Thymus (tissue), 11 donors: ENCODE measurements at regions not wholly inside any gene's neighbourhood (a gene's known extent, or its start where the extent isn't known, plus 50 kb on each side); places are given as distances from the start of the nearest gene placed in this dataset.

ENCODE experiments used
- DNase-seq, 9 donors: peaks; one replicate each; pipeline ENCODE4 v3.0.0-alpha.2; 2013; ENCODE audit warnings: low spot score in 9 of 9, low read depth in 6 of 9, missing footprints in 1 of 9
- H3K27ac ChIP-seq, 2 donors: one replicate each; pipeline ENCODE4 v1.5.1; 2013; ENCODE audit warnings: control low read depth in 1 of 2, low read depth in 1 of 2, low read length in 1 of 2, mild to moderate bottlenecking in 1 of 2, moderate library complexity in 1 of 2
- H3K27me3 ChIP-seq, 2 donors: one replicate each; pipeline ENCODE4 v1.5.1; 2013; ENCODE audit warnings: low read length in 1 of 2; ENCODE audit not compliant: control insufficient read depth in 2 of 2, insufficient read depth in 1 of 2
- H3K36me3 ChIP-seq, 2 donors: one replicate each; pipeline ENCODE4 v1.5.1; 2013; ENCODE audit warnings: low read length in 1 of 2, mild to moderate bottlenecking in 1 of 2, moderate library complexity in 1 of 2; ENCODE audit not compliant: control insufficient read depth in 2 of 2, insufficient read depth in 2 of 2
- H3K4me1 ChIP-seq, 2 donors: one replicate each; pipeline ENCODE4 v1.5.1; 2013; ENCODE audit warnings: low read length in 2 of 2; ENCODE audit not compliant: control insufficient read depth in 2 of 2, insufficient read depth in 2 of 2
- H3K4me3 ChIP-seq, 2 donors: one replicate each; pipeline ENCODE4 v1.5.1; 2013; ENCODE audit warnings: low read length in 2 of 2, control low read depth in 1 of 2, mild to moderate bottlenecking in 1 of 2
- H3K9me3 ChIP-seq, 2 donors: one replicate each; pipeline ENCODE4 v1.5.1; 2013; ENCODE audit warnings: low read length in 1 of 2, mild to moderate bottlenecking in 1 of 2; ENCODE audit not compliant: control insufficient read depth in 2 of 2, insufficient read depth in 1 of 2
- WGBS: extraction: QIAGEN DNeasy Blood & Tissue Kit; methylation state at CpG from one replicate; pipeline ENCODE4 v1.1.7; 2013; 5-methylcytosine and 5-hydroxymethylcytosine counted together
- donor health status: healthy.

GRCh38 chr1:2880812-2881295 lies 79.4 kb upstream of the TTC34 start:
- no peaks in the 10 kb centered on the region for H3K27me3 ChIP-seq
- no peaks in the 10 kb centered on the region for H3K9me3 ChIP-seq
- H3K27ac ChIP-seq: no peak overlapping the region
- H3K4me3 ChIP-seq: no peak overlapping the region
- no peak for DNase-seq
- no peaks in the 10 kb centered on the region for H3K36me3 ChIP-seq
- WGBS: 93% methylated on average over 15 of the region's 15 CpGs
- H3K4me1 ChIP-seq: no peaks in the 10 kb centered on the region

- Histone ChIP-seq H3K4me1 (no peaks in the 10 kb centered on the region), H3K27me3 (no peaks in the 10 kb centered on the region), H3K36me3 (no peaks in the 10 kb centered on the region), H3K27ac (no peak overlapping the region), H3K4me3 (no peak overlapping the region), H3K9me3 (no peaks in the 10 kb centered on the region)
- 89% methylated on average over 15 of the region's 15 CpGs for WGBS
- DNase-seq: no peak
Observed at GRCh38 chr1:2881556-2881955, 80.1 kb upstream of the TTC34 start.

DNA sequence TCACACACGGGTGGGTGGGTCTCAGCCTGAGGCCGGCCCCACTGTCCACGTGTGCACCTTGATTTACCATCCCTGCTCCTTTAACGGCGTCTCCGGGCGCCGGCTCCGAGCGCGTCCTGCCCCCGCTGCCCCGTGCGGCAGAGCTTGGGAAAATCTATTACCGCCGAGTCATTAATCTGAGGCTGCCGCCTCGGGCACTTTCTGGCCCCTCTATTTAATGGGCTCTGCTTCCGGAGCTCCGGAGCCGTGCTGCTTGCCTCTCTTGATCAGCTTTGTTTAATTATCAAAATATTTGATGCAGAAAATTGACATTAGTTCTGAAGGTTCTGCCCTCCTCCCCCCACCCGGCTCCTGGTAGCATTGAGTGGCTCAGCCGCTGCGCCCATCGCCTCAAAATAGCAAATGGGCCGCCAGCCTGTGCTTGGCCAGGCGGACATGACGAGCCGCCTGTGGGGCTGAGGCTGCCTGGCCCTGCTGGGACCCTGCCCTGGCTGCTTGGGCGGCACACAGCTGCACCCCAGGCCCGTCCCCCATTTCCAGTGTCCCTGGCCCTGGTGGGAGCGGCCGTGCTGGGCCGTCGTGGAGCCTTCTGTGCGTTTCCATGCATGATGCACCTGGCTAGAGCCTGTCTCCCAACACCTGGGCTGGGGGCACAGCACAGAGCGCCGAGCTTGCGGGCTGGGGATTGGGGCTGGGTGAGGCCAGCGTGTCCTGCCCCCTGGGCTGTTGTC lies 81.6 kb upstream of the TTC34 start:
- Histone ChIP-seq H3K9me3 (no peaks in the 10 kb centered on the region), H3K4me3 (no peak overlapping the region), H3K36me3 (no peaks in the 10 kb centered on the region), H3K27me3 (no peaks in the 10 kb centered on the region), H3K27ac (no peak overlapping the region), H3K4me1 (no peaks in the 10 kb centered on the region)
- DNase-seq: no peak
- 84% methylated on average over 40 of the region's 40 CpGs for WGBS

DNA sequence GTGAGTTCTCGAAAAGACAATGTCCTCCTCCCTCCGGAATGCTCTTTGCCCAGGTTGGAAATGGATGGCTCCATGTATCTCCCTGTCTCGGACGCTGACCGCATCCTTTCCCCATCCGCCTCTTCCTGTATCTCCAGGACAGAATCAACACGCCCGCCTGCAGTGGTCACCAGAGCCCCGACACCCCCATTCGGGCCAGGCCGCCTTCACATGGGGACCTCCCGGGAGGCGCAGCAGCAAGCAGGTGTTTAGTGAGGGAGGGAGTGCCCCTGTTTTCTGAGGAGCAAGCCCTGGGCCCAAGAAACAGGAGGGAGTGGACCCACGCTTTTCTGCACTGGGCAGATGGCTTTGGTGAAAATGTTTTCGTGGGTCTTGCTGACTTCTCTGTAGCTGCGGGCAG lies 83.5 kb upstream of the TTC34 start:
- no peaks in the 10 kb centered on the region for H3K36me3 ChIP-seq
- no peak overlapping the region for H3K4me3 ChIP-seq
- WGBS: 96% methylated on average over 16 of the region's 16 CpGs
- no peaks in the 10 kb centered on the region for H3K9me3 ChIP-seq
- H3K4me1 ChIP-seq: no peaks in the 10 kb centered on the region
- H3K27ac ChIP-seq: no peak overlapping the region
- H3K27me3 ChIP-seq: no peaks in the 10 kb centered on the region
- no peak for DNase-seq

DNA sequence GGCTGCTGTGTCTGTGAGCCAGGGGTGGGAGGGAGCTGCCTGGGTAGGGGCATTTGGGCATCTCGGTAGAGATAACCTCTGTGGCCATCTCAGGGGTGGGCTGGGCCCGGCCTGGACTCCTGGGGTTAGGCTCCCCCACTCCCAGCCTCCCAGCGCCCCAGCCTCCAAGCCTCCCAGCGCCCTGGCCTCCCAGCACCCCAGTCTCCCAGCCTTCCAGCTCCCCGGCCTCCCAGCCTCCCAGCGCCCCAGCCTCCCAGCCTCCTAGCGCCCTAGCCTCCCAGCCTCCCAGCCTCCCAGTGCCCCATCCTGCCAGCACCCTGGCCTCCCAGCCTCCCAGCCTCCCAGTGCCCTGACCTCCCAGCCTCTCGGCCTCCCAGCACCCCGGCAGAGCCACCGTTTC lies 85.1 kb upstream of the TTC34 start:
- DNase-seq: no peak
- H3K4me1 ChIP-seq: no peaks in the 10 kb centered on the region
- H3K36me3 ChIP-seq: no peaks in the 10 kb centered on the region
- WGBS: 97% methylated on average over 10 of the region's 10 CpGs
- H3K27me3 ChIP-seq: no peaks in the 10 kb centered on the region
- no peak overlapping the region for H3K4me3 ChIP-seq
- H3K9me3 ChIP-seq: no peaks in the 10 kb centered on the region
- no peak overlapping the region for H3K27ac ChIP-seq

GRCh38 chr1:2887941-2888855 lies 86.7 kb upstream of the TTC34 start:
- no peaks in the 10 kb centered on the region for H3K36me3 ChIP-seq
- no peak overlapping the region for H3K4me3 ChIP-seq
- no peaks in the 10 kb centered on the region for H3K4me1 ChIP-seq
- 22% methylated on average over 28 of the region's 28 CpGs for WGBS
- no peak overlapping the region for H3K27ac ChIP-seq
- H3K9me3 ChIP-seq: no peaks in the 10 kb centered on the region
- no peaks in the 10 kb centered on the region for H3K27me3 ChIP-seq
- DNase-seq: no peak

DNA sequence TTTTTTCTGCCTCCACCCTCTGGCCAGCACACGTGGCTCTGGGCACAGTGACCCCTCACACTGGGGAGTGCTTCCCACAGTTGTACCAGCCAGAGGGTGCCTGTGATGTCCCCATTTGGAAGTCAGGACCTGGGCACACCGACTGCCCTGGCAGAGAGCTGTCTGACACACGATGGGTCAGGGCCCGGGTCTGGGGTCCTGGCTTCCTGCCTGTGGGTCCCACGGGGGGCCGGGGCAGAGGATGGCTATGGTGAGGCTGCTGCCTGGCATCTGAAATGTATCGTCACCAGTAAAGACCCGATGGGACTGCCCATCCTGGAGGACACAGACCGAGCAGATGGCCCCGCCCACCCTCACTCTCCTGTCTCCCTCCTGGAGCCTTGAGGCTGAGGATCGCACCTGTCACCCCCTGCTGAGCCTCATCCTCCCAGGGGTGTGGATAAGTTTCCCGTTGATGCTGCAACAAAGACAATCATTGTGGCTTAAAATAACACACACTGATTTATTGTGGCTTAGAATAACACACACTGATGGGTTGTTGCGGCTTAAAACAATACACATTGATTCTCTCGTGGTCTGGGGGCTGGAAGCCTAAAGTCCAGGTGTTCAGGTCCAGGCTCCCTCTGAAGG lies 88.8 kb upstream of the TTC34 start:
- DNase-seq: no peak
- Histone ChIP-seq H3K36me3 (no peaks in the 10 kb centered on the region), H3K27ac (no peak overlapping the region), H3K4me3 (no peak overlapping the region), H3K4me1 (no peaks in the 10 kb centered on the region), H3K27me3 (no peaks in the 10 kb centered on the region), H3K9me3 (peaks cover 0 to 3% of the 10 kb centered on the region in 2 donors)
- 88% methylated on average over 14 of the region's 14 CpGs for WGBS

DNA sequence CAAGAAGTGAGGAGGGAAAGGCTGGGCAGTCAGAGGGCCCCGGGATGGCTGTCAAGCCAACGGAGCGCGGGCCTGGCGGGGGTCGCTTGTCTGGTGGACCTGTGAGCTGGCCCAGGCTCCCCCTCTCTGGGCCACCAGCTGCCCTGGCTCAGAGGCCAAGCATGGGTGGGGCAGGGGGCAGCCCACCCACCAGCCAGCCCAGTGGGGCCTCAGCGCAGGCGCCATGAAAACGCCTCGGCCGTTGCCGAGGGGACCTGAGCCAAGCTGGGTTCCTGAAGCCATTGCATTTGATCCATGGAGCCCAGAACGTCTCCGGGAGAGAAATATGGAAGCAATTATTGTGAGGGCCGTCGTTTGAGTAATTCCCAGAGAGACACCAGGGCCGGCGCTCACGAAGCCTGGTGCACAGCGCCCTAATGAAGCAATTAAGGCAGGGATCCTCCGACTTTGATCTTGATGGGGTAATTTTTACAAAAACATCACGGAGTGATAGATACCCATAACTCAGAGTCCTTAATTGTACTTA lies 90.5 kb upstream of the TTC34 start:
- Histone ChIP-seq H3K4me1 (no peaks in the 10 kb centered on the region), H3K27me3 (no peaks in the 10 kb centered on the region), H3K9me3 (peaks cover 0 to 15% of the 10 kb centered on the region in 2 donors), H3K27ac (no peak overlapping the region), H3K36me3 (no peaks in the 10 kb centered on the region), H3K4me3 (no peak overlapping the region)
- no peak for DNase-seq
- WGBS: 95% methylated on average over 22 of the region's 22 CpGs
